Dedifferentiated amniotic fluid mesenchymal stem cell (primary cell): ENCODE measurements at regions not wholly inside any gene's neighbourhood (a gene's known extent, or its start where the extent isn't known, plus 50 kb on each side); places are given as distances from the start of the nearest gene placed in this dataset.

Experiments
- DNase-seq: peaks from one replicate; pipeline ENCODE4 v3.0.0-alpha.2; 2016; ENCODE audit errors: extremely low spot score

DNA sequence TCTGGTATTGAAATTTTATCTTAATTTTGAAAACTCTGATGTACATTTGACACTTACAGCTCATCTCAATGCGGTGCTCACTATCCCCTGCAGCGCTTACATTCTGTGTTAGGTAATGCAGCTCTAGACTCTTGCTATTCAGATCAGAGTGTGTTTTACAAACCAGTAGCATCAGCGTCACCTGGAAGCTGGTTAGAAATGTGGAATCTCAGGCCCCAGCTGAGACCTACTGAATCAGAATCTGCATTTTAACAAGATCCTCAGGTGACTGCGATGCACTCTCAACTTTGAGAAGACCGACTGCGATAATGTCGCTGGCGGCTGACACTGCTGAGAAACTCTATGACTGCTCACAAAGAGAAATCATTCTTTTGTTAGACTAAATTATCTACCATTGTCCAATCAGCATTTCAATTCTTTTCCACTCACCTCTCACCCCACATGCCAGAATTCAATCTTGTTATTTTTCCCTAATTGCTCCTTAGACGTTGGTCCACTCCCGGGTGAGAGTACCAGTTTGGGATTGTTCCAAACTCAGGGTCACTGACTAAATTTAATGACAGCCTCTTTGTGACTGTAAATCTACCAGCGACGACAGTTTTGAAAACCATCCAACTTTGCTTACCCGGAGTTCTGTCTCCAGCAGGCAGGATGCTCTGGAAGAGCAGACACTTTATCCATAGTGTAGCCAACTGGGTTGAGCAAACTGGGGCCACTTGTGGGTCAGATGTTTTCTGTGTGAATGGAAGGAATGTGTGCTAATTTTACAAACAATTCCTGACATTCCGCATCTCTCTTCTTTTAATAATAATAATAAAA lies 140.1 kb upstream of the BTBD3 start:
- DNase-seq, result peak; percentile 24

DNA sequence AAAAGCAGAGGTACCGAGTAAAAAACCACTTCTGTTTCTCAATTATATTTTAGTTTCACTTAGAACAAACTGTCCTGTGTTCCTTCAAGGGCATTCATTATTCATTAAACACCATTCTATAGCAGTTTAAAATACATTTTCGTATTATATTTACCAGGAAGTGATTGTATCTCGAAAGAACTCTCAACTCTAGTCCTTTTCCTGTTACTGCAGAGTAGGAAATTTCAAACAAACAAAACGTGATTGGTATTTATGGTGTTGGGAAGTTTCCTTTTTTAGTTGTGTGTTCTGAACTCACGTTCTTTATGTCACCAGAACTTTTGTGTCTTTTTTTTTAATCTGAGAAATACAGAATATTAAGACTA lies 139.5 kb upstream of the BTBD3 start:
- no peak for DNase-seq

DNA sequence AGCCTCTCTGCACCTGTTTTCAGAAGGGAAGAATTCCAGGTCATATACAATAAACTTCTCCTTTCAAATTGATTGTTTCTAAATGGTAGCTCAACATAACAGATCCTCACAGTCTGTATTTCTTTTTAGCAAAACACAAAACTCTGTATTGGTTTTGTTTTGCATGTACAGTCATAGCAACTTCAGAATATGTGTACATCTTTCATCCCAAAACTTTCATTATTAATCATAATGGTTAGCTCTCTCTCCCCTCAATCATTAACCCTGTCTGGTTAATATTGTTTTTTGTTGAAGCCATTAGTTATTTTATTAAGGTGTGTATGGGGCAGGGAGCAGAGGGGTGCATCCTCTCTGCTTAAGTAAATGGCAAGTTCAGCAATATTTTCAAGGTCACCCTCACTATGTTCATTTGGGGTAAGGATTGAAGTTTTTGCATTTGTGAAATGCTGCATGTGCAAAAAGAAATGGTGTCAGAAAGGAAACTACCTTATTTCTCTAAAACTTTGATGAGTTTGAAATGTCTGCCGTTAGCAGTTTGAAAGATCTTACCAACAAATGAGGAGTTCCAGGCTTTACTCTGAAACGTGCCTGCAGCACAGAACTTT lies 136.8 kb upstream of the BTBD3 start:
- DNase-seq, result no peak

DNA sequence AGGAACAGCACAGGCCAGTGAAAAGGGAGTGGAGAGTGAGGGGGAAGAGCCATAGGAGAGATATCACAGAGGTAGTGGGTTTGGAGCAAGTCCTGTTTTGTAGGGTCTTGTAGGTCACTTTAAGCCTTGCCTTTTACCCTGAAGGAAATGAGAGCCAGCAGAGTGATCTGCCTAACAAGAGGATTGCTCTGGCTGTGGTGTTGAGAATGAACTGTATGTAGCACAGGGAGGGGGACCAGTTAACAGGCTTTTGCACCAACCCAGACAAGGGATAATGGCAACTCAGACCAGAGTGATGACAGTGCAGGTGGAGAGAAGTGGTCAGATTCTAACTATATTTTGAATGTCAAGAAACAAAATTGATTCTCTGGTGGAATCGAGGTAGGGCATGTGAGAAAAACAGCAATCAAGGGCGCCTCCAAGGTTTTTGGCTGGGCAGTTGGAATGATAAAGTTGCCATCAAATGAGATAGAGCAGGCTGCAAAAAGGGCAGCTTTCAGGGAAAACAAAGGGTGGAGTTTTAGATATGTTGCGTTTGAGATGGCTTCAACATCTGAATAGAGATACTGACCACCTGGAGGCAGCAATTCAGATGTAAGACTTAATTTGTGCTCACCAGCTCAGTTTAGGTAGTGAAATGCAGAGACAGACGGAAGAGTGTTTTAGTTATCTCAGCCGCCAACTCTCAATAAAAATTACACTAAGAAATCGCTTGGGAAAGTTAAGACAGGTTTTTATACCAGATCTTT lies 134.4 kb upstream of the BTBD3 start:
- DNase-seq, result no peak

DNA sequence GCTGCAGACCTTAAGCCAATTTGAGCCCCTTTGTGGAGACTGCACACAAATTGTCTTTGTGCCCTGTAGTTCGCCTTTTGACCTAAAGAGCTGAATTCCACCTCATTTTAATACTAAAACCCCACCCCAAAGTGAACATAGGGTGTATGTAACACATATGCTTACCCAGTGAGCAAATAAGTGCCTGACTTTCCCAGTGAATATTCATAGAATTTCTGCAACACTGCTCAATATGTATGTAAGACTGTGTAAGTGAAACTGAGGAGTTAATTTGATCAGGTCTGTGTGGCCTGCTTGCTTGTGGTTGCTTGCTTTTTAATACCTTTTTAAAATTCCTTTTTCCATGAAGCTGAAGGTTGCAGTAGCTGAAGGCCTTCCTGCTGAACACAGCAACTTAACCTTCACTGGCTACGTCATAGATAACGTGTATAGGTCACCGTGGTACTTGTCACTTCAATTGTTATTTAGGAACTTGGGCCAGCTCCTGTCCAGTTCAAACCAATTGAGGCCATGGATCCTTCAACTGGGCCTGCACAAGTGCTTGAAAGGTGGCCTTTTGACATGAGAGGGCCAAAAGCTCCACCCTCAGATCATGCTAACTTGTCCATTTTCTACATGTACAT lies 131.7 kb upstream of the BTBD3 start:
- DNase-seq, result no peak

DNA sequence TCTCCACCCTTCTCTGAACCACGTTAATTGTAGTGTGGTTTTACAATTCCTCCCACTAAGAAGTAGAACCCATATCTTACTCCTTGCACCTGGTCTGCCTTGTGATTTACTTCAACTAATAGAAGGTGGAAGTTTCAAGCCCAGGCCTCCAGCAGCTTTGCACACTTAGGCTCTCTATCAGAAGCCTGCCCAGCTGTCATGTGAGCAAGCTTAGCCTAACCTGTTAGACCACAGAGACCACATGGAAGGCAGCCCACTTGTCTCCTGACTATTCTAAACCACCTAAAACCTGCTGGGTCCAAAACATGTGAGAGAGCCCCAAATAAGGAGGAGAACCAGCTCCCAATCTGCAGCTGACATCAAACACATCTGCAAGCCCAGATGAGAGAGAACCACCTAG lies 127.6 kb upstream of the BTBD3 start:
- DNase-seq, result no peak

DNA sequence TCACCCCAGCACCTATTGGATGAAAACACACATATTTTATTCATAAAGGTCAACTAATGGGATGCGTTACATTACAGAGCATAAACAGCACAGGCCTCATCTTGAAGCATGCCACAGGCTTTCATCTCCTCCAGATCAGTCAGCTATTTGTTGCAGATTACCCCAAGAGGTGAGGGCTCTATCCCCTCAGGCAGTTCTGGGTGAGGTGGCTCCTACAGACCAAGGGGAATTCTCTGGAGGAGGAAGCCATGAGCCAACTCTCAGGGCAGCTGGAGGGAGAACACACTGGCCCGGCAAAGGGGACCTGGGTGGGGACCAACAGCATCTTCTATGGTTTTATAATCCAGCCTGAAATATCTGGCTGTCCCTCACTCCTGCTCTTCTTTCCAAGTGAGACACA lies 126.4 kb upstream of the BTBD3 start:
- no peak for DNase-seq

DNA sequence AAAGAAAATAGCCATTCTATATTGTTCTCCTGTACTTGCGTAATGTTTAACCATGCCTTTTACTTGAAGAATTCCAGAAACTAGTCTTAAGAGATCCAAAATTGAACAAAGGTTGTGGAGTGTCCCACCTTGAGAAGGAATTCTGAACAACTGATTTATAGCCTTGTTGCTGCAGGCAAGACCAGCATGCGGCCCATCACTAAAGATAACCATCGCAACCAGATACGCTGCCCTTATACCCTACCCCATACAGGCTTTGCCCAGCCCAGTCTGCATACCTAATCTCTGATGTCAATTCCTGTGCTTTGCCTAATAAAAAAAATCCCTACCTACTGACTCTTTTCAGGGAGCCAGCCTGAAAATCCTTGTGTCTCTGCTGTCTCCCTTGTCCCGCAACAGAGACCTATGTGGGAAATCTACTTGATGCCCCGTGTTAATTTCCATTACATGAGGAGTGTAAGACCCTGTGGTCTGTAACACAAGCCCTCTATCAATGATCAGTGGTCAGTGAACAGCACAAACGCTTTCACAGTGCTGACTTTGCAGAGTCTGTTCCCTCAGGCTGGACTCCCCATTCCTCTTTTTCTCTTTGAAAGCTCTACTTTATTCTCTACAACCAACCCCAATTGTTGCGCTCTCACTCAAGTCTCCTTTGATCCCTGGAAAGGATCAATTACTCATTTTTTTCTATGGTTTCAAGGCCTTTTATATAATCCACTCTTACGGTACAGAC lies 125.7 kb upstream of the BTBD3 start:
- no peak for DNase-seq

DNA sequence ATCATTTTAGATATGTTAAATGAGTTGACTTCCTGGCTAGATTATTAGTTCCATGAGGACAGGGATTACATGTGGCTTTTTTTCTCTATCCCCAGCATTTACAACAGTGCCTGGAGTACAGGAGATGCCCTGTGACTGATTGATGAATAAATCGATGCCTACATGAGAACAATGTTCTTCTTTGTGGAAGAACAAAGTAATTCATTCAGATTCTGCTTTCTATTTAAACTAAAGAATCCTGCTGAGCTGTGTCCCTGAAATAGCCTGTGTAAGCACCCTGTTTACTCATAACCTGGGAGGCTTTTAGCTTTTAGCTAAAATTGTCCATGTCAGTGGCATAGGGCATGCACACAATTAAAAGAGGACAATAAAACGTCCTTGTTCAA lies 125.1 kb upstream of the BTBD3 start:
- DNase-seq, result no peak

DNA sequence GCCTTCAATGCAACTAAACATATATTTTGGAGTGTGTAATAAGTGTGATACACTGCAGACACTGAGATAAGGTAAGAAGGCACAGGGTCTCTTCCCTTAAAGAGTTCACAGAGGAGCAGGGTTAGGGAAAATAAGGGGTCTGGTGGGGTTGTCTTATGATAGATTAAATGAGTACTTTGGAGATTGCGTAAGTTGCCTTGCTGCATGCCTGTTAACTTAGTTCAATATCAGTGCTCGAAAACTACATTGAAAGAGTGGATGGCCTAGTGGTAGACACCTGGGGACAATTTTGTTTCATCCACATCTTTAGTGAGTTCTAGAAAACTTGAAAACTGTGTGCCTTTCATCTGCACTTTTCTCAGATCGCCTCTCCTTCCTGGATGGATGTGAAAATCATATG lies 123.2 kb upstream of the BTBD3 start:
- DNase-seq, result no peak

DNA sequence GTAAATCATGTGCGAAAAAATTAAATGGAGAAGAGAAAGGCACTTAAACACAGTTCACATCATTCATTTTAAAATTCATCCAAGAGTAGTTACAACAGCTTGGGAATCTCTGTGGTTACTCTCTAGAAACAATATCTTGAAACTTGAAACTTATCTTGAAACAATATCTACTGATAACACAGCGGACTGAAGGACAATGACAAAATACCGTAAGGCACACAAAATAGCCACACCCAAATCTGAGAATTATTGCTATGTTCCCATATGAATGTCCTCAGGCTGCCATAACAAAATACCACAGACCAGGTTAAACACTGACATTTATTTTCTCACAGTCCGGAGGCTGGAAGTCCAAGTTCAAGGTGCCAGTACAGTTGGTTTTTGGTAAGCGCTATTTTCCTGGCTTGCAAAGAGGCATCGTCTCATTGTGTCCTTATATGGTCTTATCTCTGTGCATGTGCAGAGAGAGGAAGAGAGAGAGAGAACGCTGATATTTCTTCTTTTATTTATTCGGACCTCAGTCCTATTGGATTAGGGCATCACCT lies 122.5 kb upstream of the BTBD3 start:
- DNase-seq, result no peak

DNA sequence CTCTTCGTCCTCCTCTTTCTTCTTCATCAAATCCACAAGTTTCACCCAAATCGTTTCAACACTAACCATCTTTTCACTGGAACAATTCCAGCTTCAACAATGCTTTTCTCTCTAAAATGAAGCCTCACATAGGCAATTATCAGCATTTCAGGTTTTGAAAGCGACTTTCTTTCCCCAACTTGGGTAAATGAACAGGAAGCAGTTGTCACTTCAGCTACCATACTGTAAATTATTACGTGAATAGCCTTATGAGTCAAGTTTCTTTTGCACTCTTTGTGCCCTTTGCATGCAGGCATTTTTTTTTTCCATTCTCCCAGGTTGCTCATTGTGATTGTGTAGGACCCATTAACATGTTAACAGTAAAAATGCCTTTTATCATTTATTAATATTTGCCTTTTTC lies 121.7 kb upstream of the BTBD3 start:
- DNase-seq, result no peak

DNA sequence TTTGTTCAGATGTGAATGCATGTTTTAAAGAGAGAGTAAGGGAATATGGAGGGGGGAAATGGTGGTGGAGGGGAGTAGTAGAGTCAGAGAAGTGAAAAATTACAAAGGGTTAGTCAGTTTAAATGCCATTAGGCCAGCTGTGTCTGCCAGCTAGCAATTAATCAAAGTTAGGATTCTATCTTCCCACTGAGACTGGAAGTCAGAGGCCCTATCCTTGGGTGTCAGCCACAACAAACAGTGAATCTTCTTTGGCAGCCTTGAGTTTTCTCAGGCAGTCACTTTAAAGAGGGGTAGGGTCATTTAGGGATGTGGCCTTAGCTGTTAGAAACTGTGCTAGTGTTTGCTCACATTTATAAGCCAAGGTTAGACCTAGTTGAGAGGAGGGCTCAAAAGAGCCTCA lies 120.5 kb upstream of the BTBD3 start:
- DNase-seq, result no peak

DNA sequence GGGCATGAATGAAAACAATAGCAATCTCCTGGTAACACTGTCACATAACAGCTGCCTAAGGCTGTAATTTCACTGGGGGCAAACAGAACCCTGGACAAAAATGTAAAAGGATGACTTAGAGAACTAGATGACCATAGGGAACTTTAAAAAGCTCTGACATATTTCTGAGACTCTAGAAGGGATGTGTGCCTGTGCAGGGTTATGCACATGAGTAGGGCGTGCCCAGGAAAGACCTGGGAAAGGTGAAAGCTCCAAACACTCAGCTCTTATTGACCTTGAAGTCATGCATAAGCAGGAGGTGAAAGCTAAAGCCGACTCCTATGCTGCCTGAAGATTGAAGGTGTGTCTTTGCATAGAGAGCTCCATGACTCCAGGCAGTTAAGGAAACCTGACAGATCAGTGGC lies 118.4 kb upstream of the BTBD3 start:
- DNase-seq, result no peak

DNA sequence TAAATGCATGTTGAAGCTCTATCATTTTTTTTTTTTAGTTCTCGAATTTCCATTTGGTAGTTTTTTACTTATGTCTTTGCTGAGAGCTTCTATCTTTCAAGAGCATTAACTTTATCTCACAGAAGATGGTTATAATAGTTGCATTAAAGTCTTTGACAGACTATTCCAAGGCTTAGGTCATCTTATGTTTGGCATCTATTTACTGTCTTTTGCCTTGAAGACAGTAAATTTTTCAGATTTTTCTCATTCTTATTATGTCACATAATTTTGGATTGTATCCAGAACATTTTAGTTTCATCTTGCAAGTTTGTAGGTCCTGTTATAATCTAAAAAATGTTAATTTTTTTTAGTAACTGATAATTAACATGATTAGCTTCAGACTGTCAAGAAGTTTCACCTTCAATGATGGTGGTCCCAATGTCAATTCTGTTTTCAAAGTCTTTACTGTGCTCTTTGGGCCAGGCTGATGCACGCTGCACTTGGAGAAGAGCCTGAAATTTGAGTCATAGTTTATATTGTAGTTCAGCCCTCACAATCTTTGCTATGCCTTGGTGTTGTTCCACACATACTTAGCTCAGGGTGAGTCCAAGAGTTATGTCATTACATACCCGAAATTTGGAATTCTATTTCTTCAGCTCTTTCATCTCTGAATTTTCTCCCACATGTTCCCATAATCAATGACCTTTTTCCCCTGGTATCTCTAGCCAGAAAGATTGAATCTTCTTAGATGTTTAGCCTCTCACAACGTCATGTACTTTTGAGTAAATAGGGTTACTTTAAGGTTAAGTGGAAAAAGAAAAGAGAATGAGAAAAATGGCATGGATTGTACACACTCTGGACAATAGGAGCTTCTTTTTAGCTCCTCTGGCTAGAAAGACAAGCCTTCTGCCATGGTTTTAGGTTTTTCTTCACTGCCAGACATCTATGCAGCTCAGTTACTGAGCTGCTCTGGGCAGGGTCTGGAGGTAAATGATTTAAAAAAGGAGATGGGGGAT lies 110.3 kb upstream of the BTBD3 start:
- peak; percentile 84 for DNase-seq

DNA sequence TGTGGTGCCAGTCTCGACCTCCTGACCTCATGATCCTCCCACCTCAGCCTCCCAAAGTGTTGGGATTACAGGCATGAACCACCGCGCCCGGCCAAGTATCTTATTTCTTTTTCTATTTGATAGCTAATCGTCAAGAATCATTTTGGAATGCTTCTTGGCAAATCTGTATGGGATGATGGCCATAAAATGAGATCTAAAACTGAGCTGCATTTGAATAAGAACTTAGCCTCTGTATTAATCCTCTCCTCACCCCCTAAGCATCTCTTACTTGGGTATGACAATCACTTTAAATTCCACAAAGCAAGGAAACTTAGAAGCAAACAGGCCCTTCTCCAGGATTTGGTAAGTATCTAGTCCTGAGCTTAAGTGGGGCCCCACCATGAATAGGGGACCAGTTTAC lies 108.9 kb upstream of the BTBD3 start:
- no peak for DNase-seq

DNA sequence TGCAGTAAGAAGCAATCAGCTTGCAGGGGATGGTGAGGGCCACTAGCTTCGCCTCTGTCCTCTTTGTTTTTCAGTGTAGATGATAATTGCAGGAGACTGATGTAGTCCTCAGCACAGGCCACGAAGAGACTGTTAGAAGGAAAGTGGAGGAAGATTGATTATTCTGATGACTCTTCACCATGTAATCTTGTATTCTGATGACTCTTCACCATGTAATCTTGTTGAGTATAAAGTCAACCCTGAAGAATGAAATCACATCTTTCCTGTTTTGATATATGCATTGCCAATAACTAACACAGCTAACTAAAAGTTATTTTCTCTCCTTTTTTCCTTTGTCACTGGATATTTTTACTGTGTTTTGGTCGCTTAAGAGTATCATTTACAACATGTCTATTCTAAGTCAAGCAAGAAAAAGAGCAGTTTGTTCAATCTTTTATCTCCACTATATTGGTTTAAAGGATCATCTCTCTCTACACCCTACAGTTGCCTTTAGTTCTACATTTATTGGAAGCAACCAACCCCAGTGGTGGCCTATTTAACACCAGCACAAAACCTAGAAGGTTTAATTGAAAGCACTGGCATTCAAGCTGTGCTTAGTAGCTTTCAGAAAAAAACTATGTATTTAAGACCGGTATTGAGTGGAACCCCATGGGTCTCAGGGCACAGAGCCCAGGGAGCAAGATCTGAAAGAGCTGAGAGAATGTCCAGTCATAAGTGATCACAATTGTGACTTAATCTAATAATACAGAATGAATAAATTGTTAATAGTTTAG lies 107.2 kb upstream of the BTBD3 start:
- peak; percentile 20 for DNase-seq

DNA sequence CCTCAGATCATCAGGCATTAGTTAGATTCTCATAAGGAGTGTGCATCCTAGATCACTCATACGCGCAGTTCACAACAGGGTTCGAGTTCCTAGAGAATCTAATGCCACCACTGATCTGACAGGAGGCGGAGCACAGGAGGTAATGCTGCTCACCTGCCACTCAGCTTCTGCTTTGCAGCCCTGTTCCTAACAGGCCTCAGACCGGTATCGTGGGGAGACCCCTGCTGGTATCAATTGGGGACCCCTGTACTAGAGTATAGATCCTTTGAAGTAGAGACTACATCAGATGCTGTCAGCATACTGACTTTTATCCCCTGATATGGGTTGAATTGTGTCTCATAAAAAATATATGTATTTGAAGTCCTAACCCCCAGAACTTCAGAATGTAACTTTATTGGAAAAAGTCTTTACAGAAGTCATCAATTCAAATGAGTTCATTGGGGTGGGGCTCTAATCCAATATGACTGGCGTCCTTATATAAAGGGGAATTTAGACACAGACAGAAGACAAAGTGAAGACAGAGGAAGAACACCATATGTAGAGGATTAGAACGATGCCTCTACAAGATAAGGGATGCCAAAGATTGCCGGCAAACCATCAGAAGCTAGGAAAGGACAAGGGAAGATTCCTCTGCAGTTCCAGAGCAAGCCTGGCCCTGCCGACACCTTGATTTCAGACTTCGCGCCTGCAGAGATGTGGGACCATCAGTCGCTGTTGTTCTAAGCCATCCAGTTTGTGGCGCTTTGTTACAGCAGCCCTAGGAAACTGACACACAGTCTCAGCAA lies 104.4 kb upstream of the BTBD3 start:
- no peak for DNase-seq

DNA sequence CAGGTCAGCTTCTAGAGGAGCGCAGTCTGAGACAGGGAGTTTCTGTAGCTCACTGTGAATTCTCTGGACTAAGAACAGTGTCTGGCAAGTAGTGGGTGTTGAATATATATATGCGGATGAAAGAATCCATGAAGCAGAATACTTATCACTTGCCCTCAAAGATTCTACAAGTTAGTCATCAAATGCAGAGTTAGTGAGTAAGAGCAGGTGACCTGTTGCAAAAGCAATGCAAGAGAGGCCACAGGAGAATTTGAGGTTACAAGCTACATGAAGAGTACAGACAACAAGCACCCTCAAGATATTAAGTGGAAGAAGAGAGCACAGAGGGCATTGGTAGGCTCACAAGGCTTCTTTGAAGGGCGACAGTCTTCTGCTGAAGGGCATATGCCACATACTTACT lies 103.4 kb upstream of the BTBD3 start:
- peak; percentile 20 for DNase-seq
